Liver (tissue), 8 donors: ENCODE measurements at regions not wholly inside any gene's neighbourhood (a gene's known extent, or its start where the extent isn't known, plus 50 kb on each side); places are given as distances from the start of the nearest gene placed in this dataset.

ENCODE experiments used
- DNase-seq: peaks from one replicate; pipeline ENCODE4 v3.0.0-alpha.2; 2017; ENCODE audit warnings: low spot score
- H3K27ac ChIP-seq, 2 donors: one replicate each; pipeline ENCODE4 v1.7.0; 2013; ENCODE audit warnings: inconsistent platforms in 2 of 2, low read length in 2 of 2, control low read depth in 1 of 2, low read depth in 1 of 2, mild to moderate bottlenecking in 1 of 2
- H3K27me3 ChIP-seq, 4 donors: one replicate each; pipeline versions ENCODE4 v1.6.1 to v1.7.0; 2013; ENCODE audit warnings: low read length in 3 of 4, inconsistent platforms in 1 of 4, mild to moderate bottlenecking in 1 of 4, moderate library complexity in 1 of 4; ENCODE audit not compliant: control insufficient read depth in 4 of 4, insufficient read depth in 4 of 4
- H3K36me3 ChIP-seq, 4 donors: one replicate each; pipeline versions ENCODE4 v1.6.1 to v1.7.0; 2013; ENCODE audit warnings: low read length in 3 of 4, mild to moderate bottlenecking in 3 of 4, low read depth in 1 of 4, moderate library complexity in 1 of 4; ENCODE audit not compliant: control insufficient read depth in 4 of 4, insufficient read depth in 3 of 4
- H3K4me1 ChIP-seq, 4 donors: one replicate each; pipeline versions ENCODE4 v1.6.1 to v1.7.0; 2013; ENCODE audit warnings: low read length in 3 of 4, mild to moderate bottlenecking in 3 of 4, moderate library complexity in 1 of 4; ENCODE audit not compliant: control insufficient read depth in 4 of 4, insufficient read depth in 4 of 4
- H3K4me3 ChIP-seq, 3 donors: one replicate each; pipeline versions ENCODE4 v1.6.1 to v1.7.0; 2013; ENCODE audit warnings: low read length in 3 of 3, control low read depth in 1 of 3, low read depth in 1 of 3, mild to moderate bottlenecking in 1 of 3
- H3K9ac ChIP-seq, 2 donors: one replicate each; pipeline ENCODE4 v1.7.0; 2013; ENCODE audit warnings: low read length in 2 of 2, mild to moderate bottlenecking in 2 of 2, moderate library complexity in 2 of 2, control low read depth in 1 of 2, low read depth in 1 of 2
- H3K9me3 ChIP-seq, 4 donors: one replicate each; pipeline versions ENCODE4 v1.6.1 to v1.7.0; 2013; ENCODE audit warnings: low read length in 3 of 4; ENCODE audit not compliant: control insufficient read depth in 4 of 4
- FOXA1 ChIP-seq: IDR thresholded peaks from 2 replicates; pipeline ENCODE4 v1.6.1; 2016; ENCODE audit warnings: antibody characterized with exemption
- FOXA2 ChIP-seq: IDR thresholded peaks from 2 replicates; pipeline ENCODE4 v1.6.1; 2016; ENCODE audit warnings: antibody characterized with exemption
- GABPA ChIP-seq, 2 donors: IDR thresholded peaks in 1 of 2; conservative IDR thresholded peaks in 1 of 2; 2 replicates each; pipeline ENCODE4 v1.6.1; 2016; ENCODE audit warnings: antibody characterized with exemption in 2 of 2, mild to moderate bottlenecking in 1 of 2, moderate library complexity in 1 of 2
- HNF4A ChIP-seq, 2 donors: conservative IDR thresholded peaks; 2 replicates each; pipeline ENCODE4 v1.6.1; 2016; ENCODE audit warnings: antibody characterized with exemption in 2 of 2, mild to moderate bottlenecking in 2 of 2
- HNF4G ChIP-seq: IDR thresholded peaks from 2 replicates; pipeline ENCODE4 v1.6.1; 2016; ENCODE audit warnings: antibody characterized with exemption
- JUND ChIP-seq, 2 donors: IDR thresholded peaks; 2 replicates each; pipeline ENCODE4 v1.6.1; 2016; ENCODE audit warnings: antibody characterized with exemption in 2 of 2
- MAX ChIP-seq: IDR thresholded peaks from 2 replicates; pipeline ENCODE4 v1.6.1; 2016; ENCODE audit warnings: antibody characterized with exemption
- NR2F2 ChIP-seq: IDR thresholded peaks from 2 replicates; pipeline ENCODE4 v1.6.1; 2016; ENCODE audit warnings: antibody characterized with exemption
- SP1 ChIP-seq: IDR thresholded peaks from 2 replicates; pipeline ENCODE4 v1.6.1; 2018; ENCODE audit warnings: antibody characterized with exemption, mild to moderate bottlenecking
- TAF1 ChIP-seq: conservative IDR thresholded peaks from 2 replicates; pipeline ENCODE4 v1.6.1; 2016; ENCODE audit warnings: antibody characterized with exemption, mild to moderate bottlenecking
- YY1 ChIP-seq: IDR thresholded peaks from 2 replicates; pipeline ENCODE4 v1.6.1; 2016; ENCODE audit warnings: antibody characterized with exemption, mild to moderate bottlenecking
- WGBS: extraction: QIAGEN DNeasy Blood & Tissue Kit; methylation state at CpG from one replicate; pipeline ENCODE4 v1.1.7; 2013; 5-methylcytosine and 5-hydroxymethylcytosine counted together
- TF ChIP-seq, protein P1 (sequence below): IDR thresholded peaks from 2 replicates; pipeline ENCODE4 v1.6.1; 2016; ENCODE audit warnings: antibody characterized with exemption
- TF ChIP-seq, protein P2 (sequence below): IDR thresholded peaks from 2 replicates; pipeline ENCODE4 v1.6.1; 2016; ENCODE audit warnings: antibody characterized with exemption
- TF ChIP-seq, protein P3 (sequence below): fragments of 150-350 bp; IDR thresholded peaks from 2 replicates; pipeline ENCODE4 v1.5.1; 2017; ENCODE audit warnings: improper control_type of control experiment, low read depth, low read length; ENCODE audit not compliant: missing input control
- donor health status: healthy.
- donor health status: healthy.
- donor health status: healthy.
- donor health status: healthy.
- donor health status: healthy.

DNA sequence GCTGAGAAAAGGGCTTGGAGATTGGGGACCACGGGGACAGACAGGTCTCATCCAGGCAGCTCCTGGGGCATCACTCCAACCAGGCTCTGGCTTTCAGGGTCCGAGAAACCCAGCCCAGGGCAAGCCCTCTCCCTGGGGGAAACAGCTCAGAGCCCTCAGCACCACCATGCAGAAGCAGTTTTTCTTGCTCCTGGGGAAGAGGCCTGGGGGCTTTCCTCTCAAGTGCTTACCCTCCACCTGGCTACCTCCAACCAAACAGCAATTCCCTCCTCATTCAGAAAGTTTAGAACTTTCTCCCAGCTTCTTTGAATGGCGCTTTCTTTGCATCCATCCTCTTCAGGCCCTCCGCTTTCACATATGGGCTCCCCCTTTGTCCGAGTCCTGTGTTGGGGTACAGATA, 110.4 kb upstream of the PHACTR3 start:
- no peak overlapping the region for H3K9ac ChIP-seq
- no peak for DNase-seq
- H3K36me3 ChIP-seq: no peaks in the 10 kb centered on the region
- no peak overlapping the region for H3K27ac ChIP-seq
- H3K9me3 ChIP-seq: no peaks in the 10 kb centered on the region
- H3K27me3 ChIP-seq: peaks cover 0 to 4% (median 2%) of the 10 kb centered on the region in 4 donors
- no peak for TF ChIP-seq MAX
- TF ChIP-seq, protein P1, sequence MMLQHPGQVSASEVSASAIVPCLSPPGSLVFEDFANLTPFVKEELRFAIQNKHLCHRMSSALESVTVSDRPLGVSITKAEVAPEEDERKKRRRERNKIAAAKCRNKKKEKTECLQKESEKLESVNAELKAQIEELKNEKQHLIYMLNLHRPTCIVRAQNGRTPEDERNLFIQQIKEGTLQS: no peak
- no peak for TF ChIP-seq SP1
- TF ChIP-seq HNF4G: no peak
- no peak for TF ChIP-seq GABPA (IDR thresholded peaks at IDR 0.05 in 1 of 2, conservative IDR thresholded peaks at IDR 0.05 in 1 of 2)
- TF ChIP-seq FOXA1: no peak
- TF ChIP-seq JUND (IDR thresholded peaks at IDR 0.05): no peak
- TF ChIP-seq, protein P2, sequence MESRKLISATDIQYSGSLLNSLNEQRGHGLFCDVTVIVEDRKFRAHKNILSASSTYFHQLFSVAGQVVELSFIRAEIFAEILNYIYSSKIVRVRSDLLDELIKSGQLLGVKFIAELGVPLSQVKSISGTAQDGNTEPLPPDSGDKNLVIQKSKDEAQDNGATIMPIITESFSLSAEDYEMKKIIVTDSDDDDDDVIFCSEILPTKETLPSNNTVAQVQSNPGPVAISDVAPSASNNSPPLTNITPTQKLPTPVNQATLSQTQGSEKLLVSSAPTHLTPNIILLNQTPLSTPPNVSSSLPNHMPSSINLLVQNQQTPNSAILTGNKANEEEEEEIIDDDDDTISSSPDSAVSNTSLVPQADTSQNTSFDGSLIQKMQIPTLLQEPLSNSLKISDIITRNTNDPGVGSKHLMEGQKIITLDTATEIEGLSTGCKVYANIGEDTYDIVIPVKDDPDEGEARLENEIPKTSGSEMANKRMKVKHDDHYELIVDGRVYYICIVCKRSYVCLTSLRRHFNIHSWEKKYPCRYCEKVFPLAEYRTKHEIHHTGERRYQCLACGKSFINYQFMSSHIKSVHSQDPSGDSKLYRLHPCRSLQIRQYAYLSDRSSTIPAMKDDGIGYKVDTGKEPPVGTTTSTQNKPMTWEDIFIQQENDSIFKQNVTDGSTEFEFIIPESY: no peak
- no peak for TF ChIP-seq TAF1
- TF ChIP-seq HNF4A (conservative IDR thresholded peaks at IDR 0.05): no peak
- no peak for TF ChIP-seq NR2F2
- TF ChIP-seq FOXA2: no peak
- TF ChIP-seq YY1: no peak
- TF ChIP-seq, protein P3, sequence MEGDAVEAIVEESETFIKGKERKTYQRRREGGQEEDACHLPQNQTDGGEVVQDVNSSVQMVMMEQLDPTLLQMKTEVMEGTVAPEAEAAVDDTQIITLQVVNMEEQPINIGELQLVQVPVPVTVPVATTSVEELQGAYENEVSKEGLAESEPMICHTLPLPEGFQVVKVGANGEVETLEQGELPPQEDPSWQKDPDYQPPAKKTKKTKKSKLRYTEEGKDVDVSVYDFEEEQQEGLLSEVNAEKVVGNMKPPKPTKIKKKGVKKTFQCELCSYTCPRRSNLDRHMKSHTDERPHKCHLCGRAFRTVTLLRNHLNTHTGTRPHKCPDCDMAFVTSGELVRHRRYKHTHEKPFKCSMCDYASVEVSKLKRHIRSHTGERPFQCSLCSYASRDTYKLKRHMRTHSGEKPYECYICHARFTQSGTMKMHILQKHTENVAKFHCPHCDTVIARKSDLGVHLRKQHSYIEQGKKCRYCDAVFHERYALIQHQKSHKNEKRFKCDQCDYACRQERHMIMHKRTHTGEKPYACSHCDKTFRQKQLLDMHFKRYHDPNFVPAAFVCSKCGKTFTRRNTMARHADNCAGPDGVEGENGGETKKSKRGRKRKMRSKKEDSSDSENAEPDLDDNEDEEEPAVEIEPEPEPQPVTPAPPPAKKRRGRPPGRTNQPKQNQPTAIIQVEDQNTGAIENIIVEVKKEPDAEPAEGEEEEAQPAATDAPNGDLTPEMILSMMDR: no peak
- no peaks in the 10 kb centered on the region for H3K4me1 ChIP-seq
- 74% methylated on average over 5 of the region's 5 CpGs for WGBS
- no peak overlapping the region for H3K4me3 ChIP-seq

DNA sequence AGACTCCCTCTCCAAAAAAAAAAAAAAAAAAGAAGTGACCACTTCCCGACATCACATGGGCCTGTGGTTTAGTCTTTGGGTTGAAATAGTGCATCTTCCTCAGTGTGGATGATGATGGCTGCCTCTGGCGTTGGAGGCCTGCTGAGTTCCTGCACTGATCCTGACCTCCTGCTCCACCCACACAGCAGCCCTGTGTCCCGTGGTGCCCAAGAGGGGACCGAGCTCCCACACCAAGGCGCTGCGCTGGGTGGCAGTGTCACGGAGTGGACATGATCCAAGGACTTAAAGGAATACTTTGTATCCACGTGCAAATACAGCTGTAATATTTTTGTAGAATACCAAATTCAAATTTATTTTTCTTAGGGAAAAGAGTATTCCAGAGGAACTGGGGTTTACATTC, 109.2 kb upstream of the PHACTR3 start:
- Histone ChIP-seq H3K9ac (no peak overlapping the region), H3K4me1 (no peaks in the 10 kb centered on the region), H3K4me3 (no peak overlapping the region), H3K27me3 (peaks cover 0 to 7% (median 1%) of the 10 kb centered on the region in 4 donors), H3K9me3 (no peaks in the 10 kb centered on the region), H3K27ac (no peak overlapping the region), H3K36me3 (no peaks in the 10 kb centered on the region)
- 71% methylated on average over 8 of the region's 8 CpGs for WGBS
- no peak for TF ChIP-seq GABPA (IDR thresholded peaks at IDR 0.05 in 1 of 2, conservative IDR thresholded peaks at IDR 0.05 in 1 of 2)
- TF ChIP-seq, protein P1: no peak
- no peak for TF ChIP-seq HNF4A (conservative IDR thresholded peaks at IDR 0.05)
- TF ChIP-seq MAX: no peak
- no peak for TF ChIP-seq JUND (IDR thresholded peaks at IDR 0.05)
- TF ChIP-seq TAF1: no peak
- TF ChIP-seq HNF4G: no peak
- TF ChIP-seq, protein P2: no peak
- TF ChIP-seq, protein P3: no peak
- TF ChIP-seq FOXA1: no peak
- TF ChIP-seq NR2F2: no peak
- TF ChIP-seq FOXA2: no peak
- no peak for DNase-seq
